ENCODE measurements at regions not wholly inside any gene's neighbourhood (a gene's known extent, or its start where the extent isn't known, plus 50 kb on each side); places are given as distances from the start of the nearest gene placed in this dataset.

DNA sequence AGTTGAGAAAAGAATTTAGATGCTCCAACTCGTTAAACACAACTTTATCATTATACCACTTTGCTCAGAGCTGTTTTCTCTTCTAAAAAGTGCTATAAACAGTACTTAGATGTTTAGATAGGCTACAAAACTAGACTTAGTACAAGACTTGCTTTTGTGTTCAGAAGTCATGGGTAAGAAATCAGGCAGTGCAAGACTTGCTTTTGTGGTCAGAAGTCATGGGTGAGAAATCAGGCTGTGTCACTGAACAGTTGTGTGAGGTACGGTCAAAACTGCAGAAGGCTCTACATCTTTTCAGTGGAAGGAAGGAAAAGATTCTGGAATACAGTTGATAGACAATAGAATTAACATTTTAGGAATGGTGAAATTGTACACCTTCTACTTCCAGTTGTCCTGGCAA, 239.7 kb downstream of the DNAJB9 start:
- TF ChIP-seq, protein P1, sequence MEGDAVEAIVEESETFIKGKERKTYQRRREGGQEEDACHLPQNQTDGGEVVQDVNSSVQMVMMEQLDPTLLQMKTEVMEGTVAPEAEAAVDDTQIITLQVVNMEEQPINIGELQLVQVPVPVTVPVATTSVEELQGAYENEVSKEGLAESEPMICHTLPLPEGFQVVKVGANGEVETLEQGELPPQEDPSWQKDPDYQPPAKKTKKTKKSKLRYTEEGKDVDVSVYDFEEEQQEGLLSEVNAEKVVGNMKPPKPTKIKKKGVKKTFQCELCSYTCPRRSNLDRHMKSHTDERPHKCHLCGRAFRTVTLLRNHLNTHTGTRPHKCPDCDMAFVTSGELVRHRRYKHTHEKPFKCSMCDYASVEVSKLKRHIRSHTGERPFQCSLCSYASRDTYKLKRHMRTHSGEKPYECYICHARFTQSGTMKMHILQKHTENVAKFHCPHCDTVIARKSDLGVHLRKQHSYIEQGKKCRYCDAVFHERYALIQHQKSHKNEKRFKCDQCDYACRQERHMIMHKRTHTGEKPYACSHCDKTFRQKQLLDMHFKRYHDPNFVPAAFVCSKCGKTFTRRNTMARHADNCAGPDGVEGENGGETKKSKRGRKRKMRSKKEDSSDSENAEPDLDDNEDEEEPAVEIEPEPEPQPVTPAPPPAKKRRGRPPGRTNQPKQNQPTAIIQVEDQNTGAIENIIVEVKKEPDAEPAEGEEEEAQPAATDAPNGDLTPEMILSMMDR (IDR thresholded peaks at IDR 0.05) = no peak
- no peak for TF ChIP-seq POLR2A (IDR thresholded peaks at IDR 0.05)

Data from right lobe of liver (tissue), 4 donors.